ENCODE measurements at regions not wholly inside any gene's neighbourhood (a gene's known extent, or its start where the extent isn't known, plus 50 kb on each side); places are given as distances from the start of the nearest gene placed in this dataset.

DNA sequence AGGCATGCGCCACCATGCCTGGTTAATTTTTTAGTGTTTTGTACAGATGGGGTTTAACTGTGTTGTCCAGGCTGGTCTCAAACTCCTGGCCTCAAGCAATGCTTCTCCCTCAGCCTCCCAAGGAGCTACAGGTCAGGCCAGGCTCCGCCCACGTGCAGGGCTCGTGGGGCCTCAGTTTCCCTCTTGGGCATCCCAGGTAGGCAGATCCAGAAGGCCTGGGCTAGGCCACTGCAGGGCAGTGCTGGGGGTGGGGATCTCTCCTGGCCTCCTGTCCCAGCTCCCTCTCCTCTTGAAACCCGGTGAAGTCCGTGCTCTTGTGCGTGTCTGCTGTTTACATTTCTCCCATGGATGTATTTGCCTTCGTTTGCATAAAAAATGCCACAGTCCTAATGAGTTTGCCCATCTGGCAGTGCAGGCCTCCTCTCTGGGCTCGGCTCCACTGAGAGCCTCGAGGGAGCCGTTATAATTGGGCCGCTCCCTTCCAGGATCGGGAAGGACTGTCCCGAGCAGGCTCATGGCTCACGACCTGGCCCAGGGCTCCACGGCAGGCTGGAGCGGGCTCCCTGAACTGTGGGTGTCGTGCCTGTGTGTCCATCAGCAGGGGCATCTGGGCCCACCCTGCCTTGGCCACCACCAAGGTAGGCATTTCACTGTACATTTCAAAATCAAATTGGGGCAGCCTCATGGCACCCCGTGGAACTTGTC is 52.6 kb upstream of the RUFY1 start:
- intact Hi-C loops (cut with DNase I), result loop anchor here (10.0 kb wide), 1 partner anchor 703 kb away; no protein-coding TSS in a partner anchor
- DNase-seq (ENCODE audit: missing footprints), result no peak
- ATAC-seq, result no peak

DNA sequence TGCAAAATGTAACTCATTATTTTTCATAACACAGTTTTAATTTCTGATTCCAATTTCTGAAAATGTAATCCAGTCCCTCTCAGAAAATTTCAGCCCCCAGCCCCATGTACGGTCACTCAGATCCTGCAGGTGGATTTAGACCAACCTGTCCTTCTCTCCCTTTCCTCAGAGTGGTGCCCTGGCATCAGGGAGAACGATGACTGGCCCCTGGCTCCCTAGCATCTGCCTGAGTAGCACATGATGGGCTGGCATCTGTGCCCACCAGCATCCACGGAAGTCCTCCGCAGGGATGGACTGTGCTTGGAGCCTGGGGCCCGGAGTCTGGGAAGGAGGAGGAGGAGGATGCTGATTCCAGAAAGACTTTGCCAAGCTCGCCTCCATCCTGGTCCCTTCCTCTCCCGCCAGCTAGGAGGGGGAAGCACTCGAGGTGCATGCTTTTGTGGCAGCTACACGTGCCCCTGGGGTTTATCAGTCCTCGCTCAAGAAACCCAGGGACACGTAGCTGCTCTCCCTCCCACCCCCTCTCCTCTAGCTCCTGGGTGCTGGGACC is 54.4 kb upstream of the RUFY1 start:
- ATAC-seq (no peak), DNase-seq (ENCODE audit: missing footprints) (no peak)
- intact Hi-C loops (cut with DNase I), result loop anchor here (10.0 kb wide), 1 partner anchor 701 kb away; no protein-coding TSS in a partner anchor

GRCh38 chr5:179494774-179495526 is 55.4 kb upstream of the RUFY1 start:
- ATAC-seq (no peak), DNase-seq (ENCODE audit: missing footprints) (no peak)
- intact Hi-C loops (cut with DNase I), result loop anchor here (1.0 to 10.0 kb wide), 2 partner anchors 328 to 700 kb away; no protein-coding TSS in a partner anchor

DNA sequence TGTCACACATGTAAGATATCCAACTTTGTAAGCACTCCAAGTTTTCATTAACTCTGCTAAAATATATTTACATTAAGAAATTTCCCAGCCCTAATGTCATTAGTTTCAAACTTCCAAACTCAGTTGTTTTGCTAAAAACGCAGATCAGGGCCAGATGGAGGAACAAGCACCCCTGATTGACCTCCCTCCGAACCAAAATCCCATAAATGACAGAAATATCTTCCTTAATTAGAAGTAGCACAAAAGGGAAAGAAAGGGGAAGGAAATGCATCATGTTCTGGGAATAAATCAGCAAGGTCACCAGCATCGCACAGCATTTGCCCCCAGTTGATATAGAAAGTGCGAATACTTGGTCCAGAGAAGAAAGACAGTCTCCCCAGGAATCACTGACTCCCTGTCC is 61.4 kb upstream of the RUFY1 start:
- intact Hi-C loops (cut with DNase I), result no loop called here
- no peak for ATAC-seq
- no peak for DNase-seq (ENCODE audit: missing footprints)

DNA sequence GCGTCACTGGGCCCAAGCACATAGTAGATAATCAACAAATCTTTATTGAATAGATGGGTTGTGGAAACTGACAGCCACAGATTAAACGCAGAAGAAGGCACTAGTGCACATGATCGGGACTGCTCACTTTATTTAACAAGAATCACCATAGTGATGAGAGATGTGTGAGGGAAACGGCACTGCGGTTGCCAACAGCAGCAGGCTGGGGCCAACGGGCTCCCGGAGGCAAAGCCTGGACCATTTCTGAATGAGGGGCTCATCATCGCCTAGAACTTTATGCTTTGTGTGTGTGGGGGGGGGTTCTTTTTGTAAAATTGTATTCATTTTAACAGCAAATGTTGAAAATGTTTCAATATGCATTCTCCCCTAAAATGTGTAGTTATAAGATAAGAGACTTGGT is 61.9 kb upstream of the RUFY1 start:
- DNase-seq (ENCODE audit: missing footprints) (no peak), ATAC-seq (no peak)
- intact Hi-C loops (cut with DNase I), result no loop called here

- DNase-seq (ENCODE audit: missing footprints), result no peak
- ATAC-seq, result no peak
- intact Hi-C loops (cut with DNase I), result no loop called here
Measured at GRCh38 chr5:179487145-179487544, 63.2 kb upstream of the RUFY1 start.

GRCh38 chr5:179486596-179487051 is 63.7 kb upstream of the RUFY1 start:
- intact Hi-C loops (cut with DNase I), result no loop called here
- ATAC-seq, result no peak
- DNase-seq (ENCODE audit: missing footprints), result no peak

DNA sequence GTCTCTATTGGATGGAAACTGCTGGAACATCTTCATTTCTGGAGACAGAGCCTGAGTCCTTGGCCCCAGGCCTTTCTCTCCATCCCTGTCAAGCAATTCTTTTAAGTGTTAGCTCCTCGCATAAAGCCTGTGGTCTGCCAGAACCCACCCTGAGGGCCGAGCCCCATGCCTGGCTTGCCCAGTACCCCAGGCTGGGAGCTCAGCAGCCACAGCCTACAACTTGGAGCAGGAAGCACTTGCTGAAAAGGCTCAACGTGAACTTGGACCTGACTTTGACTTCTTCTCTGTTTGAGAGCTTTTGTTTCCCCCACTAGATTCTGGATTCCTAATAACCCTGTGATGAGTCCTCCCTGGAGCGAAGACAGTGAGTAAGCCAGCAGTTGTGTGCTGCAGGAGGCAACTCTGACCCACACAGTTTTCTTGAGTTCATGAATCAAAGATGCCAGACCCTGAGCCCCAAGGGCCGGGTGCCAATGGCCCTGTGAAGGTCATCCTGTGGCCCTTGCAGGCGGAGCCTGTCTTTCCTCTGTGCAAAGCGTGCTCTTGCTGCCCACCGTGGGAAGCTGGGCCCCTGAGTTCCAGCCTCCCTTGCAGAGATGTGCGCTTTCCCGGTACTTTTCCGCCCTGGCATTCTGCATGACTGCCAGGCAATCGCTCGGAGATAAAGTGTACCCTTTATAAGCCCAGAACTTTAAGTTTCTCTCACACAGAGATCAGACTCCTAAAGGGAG is 64.3 kb upstream of the RUFY1 start:
- intact Hi-C loops (cut with DNase I), result no loop called here

DNA sequence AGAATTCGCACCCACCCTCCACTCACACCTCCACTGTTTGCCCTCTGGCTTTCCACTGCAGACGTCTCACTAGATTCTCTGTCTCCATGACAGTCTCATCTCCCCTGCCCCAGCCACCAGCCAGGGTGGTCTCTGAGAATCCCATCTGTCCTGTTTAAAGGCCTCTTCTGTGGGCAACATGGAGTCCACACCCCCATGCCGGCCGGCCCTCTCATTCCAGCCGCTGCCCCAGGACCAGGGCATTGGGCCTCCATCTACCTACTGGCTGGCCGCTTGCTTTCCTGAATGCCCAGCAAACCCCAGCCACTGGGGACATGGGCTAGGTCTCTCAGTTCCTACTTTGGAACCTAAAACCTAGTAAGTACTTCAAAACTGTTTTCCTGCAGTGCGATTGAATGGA is 65.6 kb upstream of the RUFY1 start:
- DNase-seq (ENCODE audit: missing footprints) (no peak), ATAC-seq (no peak)
- intact Hi-C loops (cut with DNase I), result no loop called here

More for the DNA sequence above, 64.3 kb upstream of the RUFY1 start:
- ATAC-seq, result no peak
- DNase-seq (ENCODE audit: missing footprints), result no peak

GRCh38 chr5:179484201-179484600 is 66.2 kb upstream of the RUFY1 start:
- intact Hi-C loops (cut with DNase I), result no loop called here
- DNase-seq (ENCODE audit: missing footprints) (no peak), ATAC-seq (no peak)

- intact Hi-C loops (cut with DNase I), result no loop called here
- no peak for ATAC-seq
- DNase-seq (ENCODE audit: missing footprints), result no peak
Measured at GRCh38 chr5:179478624-179479023, 71.7 kb upstream of the RUFY1 start.

DNA sequence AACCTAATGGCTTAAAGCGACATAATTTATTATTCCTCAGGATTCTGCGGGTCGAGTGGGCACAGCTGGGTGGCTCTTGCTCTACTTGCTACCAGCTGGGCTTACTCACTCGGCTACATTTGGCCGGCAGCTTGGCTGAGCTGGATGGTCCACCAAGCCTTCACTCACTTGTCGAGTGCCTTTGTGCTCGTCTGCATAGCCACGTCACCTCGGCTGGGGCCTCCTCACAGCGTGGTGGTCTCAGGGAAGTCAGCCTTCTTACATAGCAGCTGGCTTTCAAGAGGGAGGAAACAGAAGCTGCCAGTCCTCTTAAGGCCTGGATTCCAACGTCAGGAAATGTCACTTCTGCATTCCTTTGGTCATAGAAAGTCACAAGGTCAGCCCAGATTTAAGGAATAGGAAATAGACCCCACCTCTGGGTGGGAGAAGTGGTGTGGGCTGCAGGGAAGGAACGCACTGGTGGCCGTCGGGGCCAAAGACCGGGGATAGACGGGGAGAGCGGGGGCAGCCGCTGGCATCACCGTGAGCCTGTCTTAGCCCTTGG is 75.1 kb upstream of the RUFY1 start:
- intact Hi-C loops (cut with DNase I), result no loop called here
- no peak for DNase-seq (ENCODE audit: missing footprints)
- ATAC-seq, result no peak

DNA sequence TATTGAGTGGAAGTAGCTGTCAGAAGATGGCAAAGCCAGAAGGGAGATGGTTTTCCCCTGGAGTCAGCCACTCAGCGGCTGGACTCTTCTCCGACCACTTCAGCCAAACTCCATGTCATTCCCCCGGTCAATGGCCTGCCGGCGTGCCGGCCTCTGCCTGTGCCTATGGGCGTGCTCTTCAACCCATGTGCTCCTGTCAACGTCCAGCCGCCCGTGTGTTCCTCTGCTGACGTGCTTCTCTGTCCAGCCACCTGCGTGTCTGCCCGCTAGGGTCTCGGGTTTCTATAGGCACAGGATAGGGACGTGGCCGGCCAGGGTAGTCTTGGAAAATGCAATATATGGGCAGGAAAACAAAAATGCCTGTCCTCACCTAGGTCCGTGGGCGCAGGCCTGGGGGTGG is 77.7 kb upstream of the RUFY1 start:
- ATAC-seq, result no peak
- no peak for DNase-seq (ENCODE audit: missing footprints)
- intact Hi-C loops (cut with DNase I), result no loop called here

DNA sequence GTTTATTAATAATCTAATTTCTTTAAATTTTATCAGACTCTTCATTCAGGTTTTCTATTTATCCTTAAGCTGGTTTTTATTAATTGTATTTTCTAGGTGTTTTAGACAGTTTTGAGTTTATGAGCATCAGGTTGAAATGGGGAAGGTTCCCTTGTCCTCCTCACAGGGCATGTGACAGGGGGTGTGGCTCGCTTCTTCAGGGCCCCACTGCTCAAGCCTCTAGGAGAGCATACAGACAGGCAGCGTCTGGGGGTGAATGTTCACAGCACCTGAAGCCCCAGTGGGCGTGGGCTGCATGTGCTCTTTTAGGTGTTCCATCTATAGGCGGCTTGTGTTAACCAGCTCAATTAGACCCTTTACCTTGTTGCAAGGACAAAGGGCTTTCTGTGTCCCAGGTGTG is 78.2 kb upstream of the RUFY1 start:
- no peak for DNase-seq (ENCODE audit: missing footprints)
- intact Hi-C loops (cut with DNase I), result no loop called here

DNA sequence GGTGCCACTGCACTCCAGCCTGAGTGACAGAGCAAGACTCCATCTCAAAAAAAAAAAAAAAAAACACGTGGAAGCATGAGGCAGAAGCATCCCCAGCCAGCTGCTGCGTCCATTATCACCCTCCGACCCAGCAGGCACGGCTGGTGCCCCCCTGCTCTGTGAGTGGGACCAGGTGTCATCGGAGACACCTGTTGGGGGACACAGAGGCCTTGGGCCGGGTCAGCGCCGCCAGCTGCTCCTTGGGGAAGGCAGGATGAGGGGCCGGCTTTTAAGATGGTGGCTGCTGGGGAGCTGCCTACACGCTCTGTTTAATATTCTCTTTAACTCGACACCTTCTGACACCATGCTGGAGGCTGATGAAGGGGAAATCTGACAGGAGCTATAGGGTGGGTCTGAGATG is 80.2 kb upstream of the RUFY1 start:
- ATAC-seq, result no peak
- no peak for DNase-seq (ENCODE audit: missing footprints)
- intact Hi-C loops (cut with DNase I), result no loop called here

More for the DNA sequence above, 78.2 kb upstream of the RUFY1 start:
- no peak for ATAC-seq

DNA sequence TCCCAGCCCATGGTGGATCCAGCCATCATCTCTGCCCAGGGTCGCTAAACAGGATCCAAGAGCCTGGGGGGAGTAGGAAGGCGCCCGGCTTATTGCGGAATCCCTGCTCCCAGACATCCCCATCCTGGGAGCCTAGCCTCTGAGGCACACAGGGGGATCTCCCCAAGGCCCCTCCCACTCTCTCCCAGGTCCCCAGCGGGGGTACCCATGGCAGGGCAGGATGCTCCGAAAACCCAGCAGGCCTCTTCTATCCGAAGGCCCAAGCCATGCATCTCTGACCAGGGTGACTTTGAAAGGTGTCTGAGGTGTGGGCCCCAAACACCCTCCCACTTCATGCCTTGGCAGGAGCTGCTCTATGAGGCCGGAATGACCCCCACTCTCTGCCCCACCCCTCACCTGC is 81.7 kb upstream of the RUFY1 start:
- DNase-seq (ENCODE audit: missing footprints) (no peak), ATAC-seq (no peak)
- intact Hi-C loops (cut with DNase I), result no loop called here

DNA sequence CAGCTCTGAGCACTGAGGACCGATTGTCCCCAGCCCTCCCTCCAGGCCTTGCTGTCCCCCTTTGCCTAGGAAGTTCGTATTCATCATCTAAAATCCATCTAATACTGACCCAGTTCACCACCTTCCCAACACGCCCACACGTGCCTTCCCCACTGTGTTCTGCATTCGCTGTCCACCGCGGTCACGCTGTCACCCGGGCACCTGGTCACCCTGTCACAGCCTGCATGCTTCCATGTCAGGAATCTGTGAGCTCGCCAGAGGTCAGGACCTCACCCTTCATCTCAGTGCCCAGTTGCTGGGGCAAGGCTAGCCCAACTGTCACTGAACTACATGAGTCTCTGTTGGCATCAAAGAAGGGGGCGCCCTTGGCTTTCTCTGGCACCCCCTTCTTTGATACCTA is 82.9 kb upstream of the RUFY1 start:
- ATAC-seq (no peak), DNase-seq (ENCODE audit: missing footprints) (no peak)
- intact Hi-C loops (cut with DNase I), result no loop called here

- ATAC-seq (no peak), DNase-seq (ENCODE audit: missing footprints) (no peak)
- intact Hi-C loops (cut with DNase I), result no loop called here
Measured at GRCh38 chr5:179464631-179465030, 85.7 kb upstream of the RUFY1 start.

DNA sequence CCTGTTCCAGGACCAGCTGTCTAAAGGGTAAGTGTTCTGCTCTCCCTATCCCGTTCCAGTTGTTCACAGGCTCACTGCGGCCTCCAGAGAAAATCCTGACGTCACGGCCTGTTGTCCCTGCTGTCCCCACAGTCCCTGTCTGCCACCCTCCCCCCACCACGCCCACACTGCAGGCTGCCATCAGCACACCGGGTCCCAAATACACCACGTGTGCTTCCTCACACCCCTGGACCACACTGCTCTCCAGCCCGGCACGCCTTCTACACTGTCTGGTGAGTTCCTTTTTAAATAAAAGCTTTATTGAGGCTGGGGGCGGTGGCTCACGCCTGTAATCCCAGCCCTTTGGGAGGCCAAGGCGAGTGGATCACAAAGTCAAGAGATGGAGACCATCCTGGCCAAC is 88.3 kb upstream of the RUFY1 start:
- intact Hi-C loops (cut with DNase I), result no loop called here
- DNase-seq (ENCODE audit: missing footprints) (no peak), ATAC-seq (no peak)

Data from Right ventricle myocardium inferior (tissue), 1 donor.